Type B pancreatic cell (in vitro differentiated cells): ENCODE measurements at regions not wholly inside any gene's neighbourhood (a gene's known extent, or its start where the extent isn't known, plus 50 kb on each side); places are given as distances from the start of the nearest gene placed in this dataset.

Experiments used
- DNase-seq: peaks from one replicate; pipeline ENCODE4 v3.0.0; 2021; ENCODE audit warnings: mixed read lengths; ENCODE audit not compliant: unreplicated experiment; ENCODE audit errors: extremely low spot score
- H3K27ac Mint-ChIP-seq: 2 replicates; pipeline ENCODE4 v1.8.0; 2021; ENCODE audit warnings: mild to moderate bottlenecking, mixed read lengths
- H3K27me3 Mint-ChIP-seq: 2 replicates; pipeline ENCODE4 v1.8.0; 2021; ENCODE audit warnings: mixed read lengths
- H3K36me3 Mint-ChIP-seq: 2 replicates; pipeline ENCODE4 v1.8.0; 2021; ENCODE audit warnings: mixed read lengths
- H3K4me1 Mint-ChIP-seq: one replicate; pipeline ENCODE4 v1.8.0; 2021; ENCODE audit warnings: mixed read lengths; ENCODE audit not compliant: unreplicated experiment
- H3K4me3 Mint-ChIP-seq: 2 replicates; pipeline ENCODE4 v1.8.0; 2021; ENCODE audit warnings: mild to moderate bottlenecking, mixed read lengths
- H3K9me3 Mint-ChIP-seq: 2 replicates; pipeline ENCODE4 v1.8.0; 2021; ENCODE audit warnings: mixed read lengths
- CTCF ChIP-seq: fragments of 200-600 bp; sonication (generic); conservative IDR thresholded peaks from 2 replicates; pipeline ENCODE4 v1.5.0; 2021; ENCODE audit warnings: antibody characterized with exemption, mild to moderate bottlenecking

- Mint-ChIP-seq H3K4me3 (no peak overlapping the region), H3K27ac (no peak overlapping the region), H3K36me3 (no peaks in the 10 kb centered on the region), H3K4me1 (no peaks in the 10 kb centered on the region), H3K27me3 (no peaks in the 10 kb centered on the region), H3K9me3 (peaks cover 14% of the 10 kb centered on the region)
- no peak for TF ChIP-seq CTCF
- no peak for DNase-seq
These were observed 238.4 kb upstream of the MEOX2 start for GRCh38 chr7:15924910-15925309.

- Mint-ChIP-seq H3K9me3 (peaks cover 10% of the 10 kb centered on the region), H3K27me3 (no peaks in the 10 kb centered on the region), H3K4me3 (no peak overlapping the region), H3K36me3 (no peaks in the 10 kb centered on the region), H3K27ac (no peak overlapping the region), H3K4me1 (no peaks in the 10 kb centered on the region)
- DNase-seq: no peak
- TF ChIP-seq CTCF: no peak
These were observed 235.5 kb upstream of the MEOX2 start for GRCh38 chr7:15922002-15922401.

GRCh38 chr7:15921576-15921975, 235.1 kb upstream of the MEOX2 start:
- Mint-ChIP-seq H3K4me3 (no peak overlapping the region), H3K27me3 (no peaks in the 10 kb centered on the region), H3K36me3 (no peaks in the 10 kb centered on the region), H3K27ac (no peak overlapping the region), H3K4me1 (no peaks in the 10 kb centered on the region), H3K9me3 (peaks cover 6% of the 10 kb centered on the region)
- no peak for TF ChIP-seq CTCF
- no peak for DNase-seq

- Mint-ChIP-seq H3K4me1 (no peaks in the 10 kb centered on the region), H3K9me3 (peaks cover 5% of the 10 kb centered on the region), H3K27me3 (no peaks in the 10 kb centered on the region), H3K27ac (no peak overlapping the region), H3K4me3 (no peak overlapping the region), H3K36me3 (no peaks in the 10 kb centered on the region)
- no peak for TF ChIP-seq CTCF
- no peak for DNase-seq
These were observed 234.5 kb upstream of the MEOX2 start for GRCh38 chr7:15920953-15921352.

GRCh38 chr7:15916681-15917380, 230.3 kb upstream of the MEOX2 start:
- no peaks in the 10 kb centered on the region for H3K4me1 Mint-ChIP-seq
- H3K36me3 Mint-ChIP-seq: no peaks in the 10 kb centered on the region
- no peak for TF ChIP-seq CTCF
- no peaks in the 10 kb centered on the region for H3K9me3 Mint-ChIP-seq
- no peak overlapping the region for H3K4me3 Mint-ChIP-seq
- no peak overlapping the region for H3K27ac Mint-ChIP-seq
- no peak for DNase-seq
- no peaks in the 10 kb centered on the region for H3K27me3 Mint-ChIP-seq
